HCT116 (cell line): ENCODE measurements at regions not wholly inside any gene's neighbourhood (a gene's known extent, or its start where the extent isn't known, plus 50 kb on each side); places are given as distances from the start of the nearest gene placed in this dataset.

ENCODE experiments used
- EZH2 ChIP-seq: fragments of 200-600 bp; sonication (generic); IDR thresholded peaks from 2 replicates; pipeline ENCODE4 v1.6.1; 2017; ENCODE audit warnings: antibody characterized with exemption, mixed run types
- EZH2phosphoT487 ChIP-seq: fragments of 200-600 bp; IDR thresholded peaks from 2 replicates; pipeline ENCODE4 v1.6.1; 2018; ENCODE audit warnings: antibody characterized with exemption, borderline replicate concordance
- JUND ChIP-seq: IDR thresholded peaks from 2 replicates; pipeline ENCODE4 v1.6.1; 2012
- POLR2A ChIP-seq: IDR thresholded peaks from 2 replicates; pipeline ENCODE4 v1.7.0; 2011; ENCODE audit warnings: borderline replicate concordance; ENCODE audit not compliant: insufficient read depth, insufficient read length; ENCODE audit errors: extremely low read depth
- POLR2AphosphoS5 ChIP-seq: IDR thresholded peaks from 2 replicates; pipeline ENCODE4 v1.6.1; 2011; ENCODE audit warnings: mild to moderate bottlenecking, low read depth, low read length, moderate library complexity
- SP1 ChIP-seq: IDR thresholded peaks from 2 replicates; pipeline ENCODE4 v1.6.1; 2012; ENCODE audit warnings: low read depth
- SRF ChIP-seq: IDR thresholded peaks from 2 replicates; pipeline ENCODE4 v1.6.1; 2012; ENCODE audit warnings: low read depth
- YY1 ChIP-seq: IDR thresholded peaks from 2 replicates; pipeline ENCODE4 v1.6.1; 2011; ENCODE audit warnings: low read length, low read depth, moderate library complexity, mild to moderate bottlenecking; ENCODE audit not compliant: insufficient replicate concordance; ENCODE audit errors: extremely low read depth
- TF ChIP-seq, protein P1 (sequence below), 3 experiments: fragments of 200-600 bp in 1 of 3; sonication (generic) in 1 of 3; IDR thresholded peaks in 2 of 3; conservative IDR thresholded peaks in 1 of 3; 2 replicates each; pipeline ENCODE4 v1.5.1; 2012 to 2017; ENCODE audit warnings: low read depth in 2 of 3, low read length in 2 of 3, antibody characterized with exemption in 1 of 3, borderline replicate concordance in 1 of 3, control low read depth in 1 of 3, mild to moderate bottlenecking in 1 of 3, mixed read lengths in 1 of 3, mixed run types in 1 of 3, moderate library complexity in 1 of 3; ENCODE audit not compliant: insufficient read depth in 1 of 3
- TF ChIP-seq, protein P2 (sequence below): IDR thresholded peaks from 2 replicates; pipeline ENCODE4 v1.6.1; 2012
- TF ChIP-seq, protein P3 (sequence below): IDR thresholded peaks from 2 replicates; pipeline ENCODE4 v1.6.1; 2012

DNA sequence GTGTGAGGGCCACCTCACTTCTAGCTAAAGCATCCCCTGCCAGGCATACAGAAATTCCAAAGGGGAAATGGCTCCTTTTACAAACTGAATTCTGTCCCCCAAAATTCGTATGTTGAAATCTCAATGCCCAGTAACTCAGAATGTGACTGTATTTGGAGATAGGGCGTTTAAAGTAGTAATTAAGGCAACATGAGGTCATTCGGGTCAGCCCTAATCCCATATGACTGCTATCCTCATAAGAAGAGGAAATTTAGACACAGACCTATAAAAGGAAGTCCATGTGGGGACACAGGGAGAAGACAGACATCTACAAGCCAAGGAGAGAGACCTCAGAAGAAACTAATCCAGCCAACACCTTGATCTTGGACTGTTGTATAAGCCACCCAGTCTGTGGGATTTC is 119.1 kb downstream of the CHST1 start:
- TF ChIP-seq, protein P1, sequence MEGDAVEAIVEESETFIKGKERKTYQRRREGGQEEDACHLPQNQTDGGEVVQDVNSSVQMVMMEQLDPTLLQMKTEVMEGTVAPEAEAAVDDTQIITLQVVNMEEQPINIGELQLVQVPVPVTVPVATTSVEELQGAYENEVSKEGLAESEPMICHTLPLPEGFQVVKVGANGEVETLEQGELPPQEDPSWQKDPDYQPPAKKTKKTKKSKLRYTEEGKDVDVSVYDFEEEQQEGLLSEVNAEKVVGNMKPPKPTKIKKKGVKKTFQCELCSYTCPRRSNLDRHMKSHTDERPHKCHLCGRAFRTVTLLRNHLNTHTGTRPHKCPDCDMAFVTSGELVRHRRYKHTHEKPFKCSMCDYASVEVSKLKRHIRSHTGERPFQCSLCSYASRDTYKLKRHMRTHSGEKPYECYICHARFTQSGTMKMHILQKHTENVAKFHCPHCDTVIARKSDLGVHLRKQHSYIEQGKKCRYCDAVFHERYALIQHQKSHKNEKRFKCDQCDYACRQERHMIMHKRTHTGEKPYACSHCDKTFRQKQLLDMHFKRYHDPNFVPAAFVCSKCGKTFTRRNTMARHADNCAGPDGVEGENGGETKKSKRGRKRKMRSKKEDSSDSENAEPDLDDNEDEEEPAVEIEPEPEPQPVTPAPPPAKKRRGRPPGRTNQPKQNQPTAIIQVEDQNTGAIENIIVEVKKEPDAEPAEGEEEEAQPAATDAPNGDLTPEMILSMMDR (IDR thresholded peaks at IDR 0.05 in 2 of 3, conservative IDR thresholded peaks at IDR 0.05 in 1 of 3; ENCODE audit: borderline replicate concordance in 1 of 3, insufficient read depth in 1 of 3, low read depth in 2 of 3, low read length in 2 of 3), result no peak
- TF ChIP-seq, protein P2, sequence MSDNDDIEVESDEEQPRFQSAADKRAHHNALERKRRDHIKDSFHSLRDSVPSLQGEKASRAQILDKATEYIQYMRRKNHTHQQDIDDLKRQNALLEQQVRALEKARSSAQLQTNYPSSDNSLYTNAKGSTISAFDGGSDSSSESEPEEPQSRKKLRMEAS, result no peak
- TF ChIP-seq EZH2 (no peak), JUND (no peak), POLR2AphosphoS5 (no peak), YY1 (no peak), SRF (no peak), EZH2phosphoT487 (no peak), SP1 (no peak), POLR2A (no peak)
- TF ChIP-seq, protein P3, sequence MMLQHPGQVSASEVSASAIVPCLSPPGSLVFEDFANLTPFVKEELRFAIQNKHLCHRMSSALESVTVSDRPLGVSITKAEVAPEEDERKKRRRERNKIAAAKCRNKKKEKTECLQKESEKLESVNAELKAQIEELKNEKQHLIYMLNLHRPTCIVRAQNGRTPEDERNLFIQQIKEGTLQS, result no peak
